GM12878 (cell line): ENCODE measurements at regions not wholly inside any gene's neighbourhood (a gene's known extent, or its start where the extent isn't known, plus 50 kb on each side); places are given as distances from the start of the nearest gene placed in this dataset.

Experiments used
- ATAC-seq: fragments of 200-7000 bp; cut with Tn5 transposase; 3 replicates; pipeline ENCODE4 v1.9.1; 2020; ENCODE audit warnings: mild to moderate bottlenecking, moderate library complexity
- BruUV-seq: library from RNA; stranded (reverse); fragments of 400-500 nt; replicated peaks from 2 replicates; lab custom pipeline; 2021; lab: Mats Ljungman, UMichigan
- CTCF ChIA-PET: fragments of 300-600 bp; sonication (Branson Sonifier 250); formaldehyde crosslinking; extraction: SDS; loops from one replicate; lab custom pipeline; 2021; ENCODE audit warnings: inconsistent platforms; lab: Yijun Ruan, JAX
- POLR2A ChIA-PET: fragments of 350-600 bp; formaldehyde crosslinking; extraction: SDS; loops from one replicate; lab custom pipeline; 2021; ENCODE audit warnings: inconsistent platforms; lab: Charles Lee
- RAD21 ChIA-PET: fragments of 300-600 bp; sonication (Branson Sonifier 250); formaldehyde crosslinking; loops from one replicate; lab custom pipeline; 2023; ENCODE audit warnings: antibody characterized with exemption; ENCODE audit not compliant: unreplicated experiment; lab: Charles Lee
- SMC1A ChIA-PET: fragments of 300-600 bp; sonication (Branson Sonifier 250); formaldehyde crosslinking; loops from one replicate; lab custom pipeline; 2023; ENCODE audit not compliant: unreplicated experiment, uncharacterized antibody; lab: Charles Lee
- DNase-seq: peaks from one replicate; pipeline ENCODE4 v3.0.0-alpha.2; 2011; ENCODE audit warnings: low read depth, low spot score
- FAIRE-seq: peaks from 3 replicates; lab custom pipeline; 2011; peaks lifted over from hg19 to GRCh38; lab: Jason Lieb, UNC
- H2AFZ ChIP-seq: 2 replicates; pipeline ENCODE4 v1.6.0; 2011; ENCODE audit warnings: low read depth, low read length, control low read depth; ENCODE audit not compliant: control insufficient read depth
- H3K27ac ChIP-seq: 2 replicates; pipeline ENCODE4 v1.5.1; 2011; ENCODE audit warnings: control low read depth; ENCODE audit not compliant: control insufficient read depth, insufficient read depth
- H3K27me3 ChIP-seq, 2 experiments: replicated peaks in 1 of 2; 2 replicates each; pipeline versions ENCODE4 v1.6.0 to v1.6.1; 2011; ENCODE audit warnings: low read length in 1 of 2; ENCODE audit not compliant: control insufficient read depth in 2 of 2, insufficient read depth in 2 of 2
- H3K36me3 ChIP-seq, 2 experiments: 2 replicates each; pipeline ENCODE4 v1.5.1; 2011; ENCODE audit warnings: low read length in 1 of 2; ENCODE audit not compliant: control insufficient read depth in 2 of 2, insufficient read depth in 2 of 2
- H3K4me1 ChIP-seq: 2 replicates; pipeline ENCODE4 v1.6.1; 2011; ENCODE audit warnings: mild to moderate bottlenecking, low read length, moderate library complexity, mixed read lengths; ENCODE audit not compliant: control insufficient read depth, insufficient read depth
- H3K4me2 ChIP-seq: 2 replicates; pipeline ENCODE4 v1.6.0; 2011; ENCODE audit warnings: control low read depth; ENCODE audit not compliant: control insufficient read depth, insufficient read depth
- H3K4me3 ChIP-seq: fragments of 200-600 bp; sonication (generic); 2 replicates; pipeline ENCODE4 v1.5.1; 2016
- H3K79me2 ChIP-seq: 2 replicates; pipeline ENCODE4 v1.6.0; 2011; ENCODE audit warnings: low read length; ENCODE audit not compliant: control insufficient read depth, insufficient read depth
- H3K9ac ChIP-seq: 2 replicates; pipeline ENCODE4 v1.8.0; 2011; ENCODE audit warnings: low read length, control low read depth, mixed read lengths; ENCODE audit not compliant: control insufficient read depth, insufficient read depth
- H3K9me3 ChIP-seq: replicated peaks from 3 replicates; pipeline ENCODE4 v1.5.1; 2011; ENCODE audit warnings: mild to moderate bottlenecking, low read length; ENCODE audit not compliant: control insufficient read depth, insufficient read depth
- H4K20me1 ChIP-seq: 2 replicates; pipeline ENCODE4 v1.6.0; 2011; ENCODE audit not compliant: control insufficient read depth, insufficient read depth
- BCL11A ChIP-seq: IDR thresholded peaks from 2 replicates; pipeline ENCODE4 v1.6.1; 2011; ENCODE audit warnings: low read depth, low read length
- CHD1 ChIP-seq: IDR thresholded peaks from 2 replicates; pipeline ENCODE4 v1.6.1; 2012; ENCODE audit warnings: low read depth, low read length, improper control_type of control experiment
- CTCF ChIP-seq, 3 experiments: IDR thresholded peaks in 2 of 3; conservative IDR thresholded peaks in 1 of 3; 2 replicates each; pipeline ENCODE4 v1.5.1; 2011; ENCODE audit warnings: low read depth in 3 of 3, low read length in 3 of 3, mild to moderate bottlenecking in 3 of 3, control low read depth in 2 of 3, moderate library complexity in 2 of 3, inconsistent platforms in 1 of 3, mixed read lengths in 1 of 3; ENCODE audit not compliant: control insufficient read depth in 2 of 3, insufficient read depth in 1 of 3; ENCODE audit errors: extremely low read depth in 1 of 3
- EGR1 ChIP-seq, 2 experiments: IDR thresholded peaks; 1 replicate in 1 of 2; 2 replicates in 1 of 2; pipeline ENCODE4 v1.6.1; 2011 to 2012; ENCODE audit warnings: low read depth in 2 of 2, low read length in 2 of 2, borderline replicate concordance in 1 of 2, mild to moderate bottlenecking in 1 of 2, moderate library complexity in 1 of 2
- ETV6 ChIP-seq, 2 experiments: fragments of 450-650 bp in 1 of 2; IDR thresholded peaks in 1 of 2; conservative IDR thresholded peaks in 1 of 2; 2 replicates each; pipeline ENCODE4 v1.6.1; 2014; ENCODE audit warnings: antibody characterized with exemption in 1 of 2, borderline replicate concordance in 1 of 2, low read depth in 1 of 2, mild to moderate bottlenecking in 1 of 2, moderate library complexity in 1 of 2
- EZH2 ChIP-seq: IDR thresholded peaks from 2 replicates; pipeline ENCODE4 v1.6.1; 2012; ENCODE audit warnings: low read depth, mild to moderate bottlenecking, control low read depth, inconsistent platforms, low read length, borderline replicate concordance; ENCODE audit not compliant: control insufficient read depth
- HDAC2 ChIP-seq: fragments of 200-600 bp; sonication (generic); IDR thresholded peaks from 2 replicates; pipeline ENCODE4 v1.6.1; 2017
- JUNB ChIP-seq: IDR thresholded peaks from 2 replicates; pipeline ENCODE4 v1.6.1; 2016; ENCODE audit warnings: antibody characterized with exemption, mild to moderate bottlenecking
- MYB ChIP-seq: fragments of 150-350 bp; IDR thresholded peaks from 2 replicates; pipeline ENCODE4 v1.6.1; 2014; ENCODE audit warnings: mild to moderate bottlenecking, low read depth, low read length, borderline replicate concordance
- NFIC ChIP-seq: IDR thresholded peaks from 2 replicates; pipeline ENCODE4 v1.6.1; 2012; ENCODE audit warnings: low read depth, mild to moderate bottlenecking, inconsistent platforms, low read length, moderate library complexity
- POLR2AphosphoS2 ChIP-seq: IDR thresholded peaks from 2 replicates; pipeline ENCODE4 v1.6.1; 2011; ENCODE audit warnings: low read depth, mild to moderate bottlenecking, low read length, improper control_type of control experiment, moderate library complexity
- SREBF1 ChIP-seq: IDR thresholded peaks from 2 replicates; pipeline ENCODE4 v1.6.1; 2012; ENCODE audit warnings: mild to moderate bottlenecking, low read length
- SUZ12 ChIP-seq: fragments of 200-600 bp; sonication (generic); IDR thresholded peaks from one replicate; pipeline ENCODE4 v1.6.1; 2018; ENCODE audit warnings: antibody characterized with exemption, mild to moderate bottlenecking; ENCODE audit not compliant: unreplicated experiment
- TAF1 ChIP-seq: IDR thresholded peaks from 2 replicates; pipeline ENCODE4 v1.6.1; 2011; ENCODE audit warnings: mild to moderate bottlenecking, low read depth, low read length, borderline replicate concordance
- WRNIP1 ChIP-seq: IDR thresholded peaks from 2 replicates; pipeline ENCODE4 v1.6.1; 2011; ENCODE audit warnings: low read depth, low read length, improper control_type of control experiment, borderline replicate concordance
- YY1 ChIP-seq: IDR thresholded peaks from 2 replicates; pipeline ENCODE4 v1.6.1; 2011; ENCODE audit warnings: low read depth, mild to moderate bottlenecking, low read length
- ZBTB4 ChIP-seq: fragments of 450-650 bp; formaldehyde crosslinking; IDR thresholded peaks from 2 replicates; pipeline ENCODE4 v1.4.0; 2022; ENCODE audit warnings: mild to moderate bottlenecking, moderate library complexity
- ZZZ3 ChIP-seq: IDR thresholded peaks from 2 replicates; pipeline ENCODE4 v1.6.1; 2011; ENCODE audit warnings: low read depth; ENCODE audit not compliant: control insufficient read depth, insufficient read length
- WGBS: methylation state at CpG from one replicate; pipeline ENCODE4 v1.1.6; 2016; ENCODE audit warnings: low lambda C conversion rate; ENCODE audit not compliant: insufficient replicate concordance, insufficient coverage; ENCODE audit errors: missing lambda C conversion rate; 5-methylcytosine and 5-hydroxymethylcytosine counted together
- in situ Hi-C: fragments of 300-500 bp; cut with MboI; formaldehyde crosslinking; loops from 9 replicates; pipeline ENCODE4 v1.14.3; 2018; ENCODE audit warnings: mixed read lengths
- intact Hi-C: fragments of 100-400 bp; cut with micrococcal nuclease; formaldehyde crosslinking; loops from one replicate; pipeline ENCODE4 v1.14.2; 2022; ENCODE audit not compliant: unreplicated experiment

GRCh38 chr18:75831960-75832359 lies 404.5 kb upstream of the SMIM21 start:
- BruUV-seq: no TSS peak
- Histone ChIP-seq H3K4me1 (no peaks in the 10 kb centered on the region), H2AFZ (no peak overlapping the region), H4K20me1 (no peaks in the 10 kb centered on the region), H3K9ac (no peak overlapping the region), H3K36me3 (no peaks in the 10 kb centered on the region), H3K79me2 (no peaks in the 10 kb centered on the region), H3K27me3 (no peaks in the 10 kb centered on the region; a peak in 1 of 4 replicates), H3K9me3 (no peaks in the 10 kb centered on the region), H3K4me3 (no peak overlapping the region), H3K27ac (no peak overlapping the region), H3K4me2 (no peak overlapping the region)
- ChIA-PET RAD21 (no interaction called here), POLR2A (no interaction called here), CTCF (no interaction called here), SMC1A (interaction anchor here (0.9 kb wide), 1 partner anchor 28 kb away, joined by 3 read pairs; no protein-coding TSS in a partner anchor)
- TF ChIP-seq WRNIP1 (no peak), EZH2 (no peak), TAF1 (no peak), ZBTB4 (no peak), YY1 (no peak), HDAC2 (no peak), NFIC (no peak), CHD1 (no peak), EGR1 (IDR thresholded peaks at IDR 0.05; ENCODE audit: borderline replicate concordance in 1 of 2, low read depth in 2 of 2, low read length in 2 of 2) (no peak), JUNB (no peak), ETV6 (conservative IDR thresholded peaks at IDR 0.05 in 1 of 2, IDR thresholded peaks at IDR 0.05 in 1 of 2; ENCODE audit: borderline replicate concordance in 1 of 2, low read depth in 1 of 2) (no peak), ZZZ3 (no peak), SUZ12 (no peak), BCL11A (no peak), SREBF1 (no peak), POLR2AphosphoS2 (no peak), MYB (no peak), CTCF (IDR thresholded peaks at IDR 0.05 in 2 of 3, conservative IDR thresholded peaks at IDR 0.05 in 1 of 3; ENCODE audit: control insufficient read depth in 2 of 3, extremely low read depth in 1 of 3, insufficient read depth in 1 of 3, low read depth in 3 of 3, low read length in 3 of 3) (no peak)
- DNase-seq: no peak
- in situ Hi-C loops (no loop called here), intact Hi-C loops (no loop called here)
- ATAC-seq: no peak
- FAIRE-seq: no peak
- 52% methylated on average over 4 of the region's 4 CpGs for WGBS
